Stimulated activated naive B cell treated with anti-CD40 and anti-IgM and Interleukin-4, amounts not matched to agents 10 μg/mL and 1 μg/mL and 100 μg/mL, for 72 hours (primary cell): ENCODE measurements at regions not wholly inside any gene's neighbourhood (a gene's known extent, or its start where the extent isn't known, plus 50 kb on each side); places are given as distances from the start of the nearest gene placed in this dataset.

Experiments used
- ATAC-seq, 2 donors: fragments of 150-1000 bp; cut with Tn5 transposase; replicated peaks; 2 replicates each; pipeline ENCODE4 v1.10.0; 2021; ENCODE audit warnings: moderate library complexity in 1 of 2
- DNase-seq: peaks from one replicate; pipeline ENCODE4 v3.0.0; 2021
- H3K27ac Mint-ChIP-seq: one replicate; pipeline ENCODE4 v1.8.0; 2022; ENCODE audit warnings: mild to moderate bottlenecking, mixed read lengths
- H3K27me3 Mint-ChIP-seq, 2 donors: one replicate each; pipeline ENCODE4 v1.8.0; 2022; ENCODE audit warnings: mixed read lengths in 2 of 2
- H3K36me3 Mint-ChIP-seq, 2 donors: one replicate each; pipeline ENCODE4 v1.8.0; 2022; ENCODE audit warnings: mixed read lengths in 2 of 2, mild to moderate bottlenecking in 1 of 2
- H3K4me1 Mint-ChIP-seq, 2 donors: one replicate each; pipeline ENCODE4 v1.8.0; 2022; ENCODE audit warnings: mixed read lengths in 2 of 2, mild to moderate bottlenecking in 1 of 2
- H3K4me3 Mint-ChIP-seq, 2 donors: one replicate each; pipeline ENCODE4 v1.8.0; 2022; ENCODE audit warnings: mild to moderate bottlenecking in 2 of 2, mixed read lengths in 2 of 2, moderate library complexity in 1 of 2
- H3K9me3 Mint-ChIP-seq, 2 donors: one replicate each; pipeline ENCODE4 v1.8.0; 2022; ENCODE audit warnings: mixed read lengths in 2 of 2, mild to moderate bottlenecking in 1 of 2

GRCh38 chr9:78835928-78836450 lies 539.1 kb downstream of the PSAT1 start:
- H3K4me3 Mint-ChIP-seq: no peak overlapping the region
- no peak for ATAC-seq
- no peaks in the 10 kb centered on the region for H3K36me3 Mint-ChIP-seq
- DNase-seq: no peak
- peaks cover 3 to 18% of the 10 kb centered on the region in 2 donors for H3K4me1 Mint-ChIP-seq
- H3K27me3 Mint-ChIP-seq: no peaks in the 10 kb centered on the region
- no peak overlapping the region for H3K27ac Mint-ChIP-seq
- H3K9me3 Mint-ChIP-seq: no peaks in the 10 kb centered on the region

GRCh38 chr9:78839252-78839651 lies 542.3 kb downstream of the PSAT1 start:
- ATAC-seq (no peak), DNase-seq (no peak)
- Mint-ChIP-seq H3K27ac (no peak overlapping the region), H3K36me3 (peaks cover 0 to 2% of the 10 kb centered on the region in 2 donors), H3K27me3 (no peaks in the 10 kb centered on the region), H3K4me3 (no peak overlapping the region), H3K4me1 (peaks cover 3 to 11% of the 10 kb centered on the region in 2 donors), H3K9me3 (peaks cover 0 to 5% of the 10 kb centered on the region in 2 donors)

GRCh38 chr9:78848061-78848460 lies 551.1 kb downstream of the PSAT1 start:
- ATAC-seq (no peak), DNase-seq (no peak)
- peaks cover 13 to 21% of the 10 kb centered on the region in 2 donors for H3K27me3 Mint-ChIP-seq
- no peak overlapping the region for H3K27ac Mint-ChIP-seq
- no peaks in the 10 kb centered on the region for H3K4me1 Mint-ChIP-seq
- H3K36me3 Mint-ChIP-seq: peaks cover 0 to under 1% of the 10 kb centered on the region in 2 donors
- no peak overlapping the region for H3K4me3 Mint-ChIP-seq
- peaks cover 4 to 13% of the 10 kb centered on the region in 2 donors for H3K9me3 Mint-ChIP-seq

GRCh38 chr9:78856144-78856543 lies 559.2 kb downstream of the PSAT1 start:
- no peak overlapping the region for H3K27ac Mint-ChIP-seq
- H3K27me3 Mint-ChIP-seq: peaks cover 25 to 27% of the 10 kb centered on the region in 2 donors
- ATAC-seq (no peak), DNase-seq (no peak)
- H3K9me3 Mint-ChIP-seq: no peaks in the 10 kb centered on the region
- no peaks in the 10 kb centered on the region for H3K36me3 Mint-ChIP-seq
- no peak overlapping the region for H3K4me3 Mint-ChIP-seq
- peaks cover 2 to 19% of the 10 kb centered on the region in 2 donors for H3K4me1 Mint-ChIP-seq

- ATAC-seq (no peak), DNase-seq (no peak)
- Mint-ChIP-seq H3K36me3 (no peaks in the 10 kb centered on the region), H3K4me3 (no peak overlapping the region), H3K27me3 (peaks cover 19 to 21% of the 10 kb centered on the region in 2 donors), H3K9me3 (no peaks in the 10 kb centered on the region), H3K4me1 (peaks cover 2 to 19% of the 10 kb centered on the region in 2 donors), H3K27ac (no peak overlapping the region)
These were observed 559.9 kb downstream of the PSAT1 start for GRCh38 chr9:78856781-78857180.

- no peak overlapping the region for H3K4me3 Mint-ChIP-seq
- H3K36me3 Mint-ChIP-seq: no peaks in the 10 kb centered on the region
These were observed 560.7 kb downstream of the PSAT1 start for GRCh38 chr9:78857373-78858225.

GRCh38 chr9:78858266-78858665 lies 561.3 kb downstream of the PSAT1 start:
- ATAC-seq (no peak), DNase-seq (no peak)
- H3K9me3 Mint-ChIP-seq: no peaks in the 10 kb centered on the region
- H3K27ac Mint-ChIP-seq: no peak overlapping the region
- H3K27me3 Mint-ChIP-seq: peaks cover 12 to 15% of the 10 kb centered on the region in 2 donors
- H3K4me1 Mint-ChIP-seq: peaks cover 2 to 19% of the 10 kb centered on the region in 2 donors
- H3K4me3 Mint-ChIP-seq: no peak overlapping the region
- H3K36me3 Mint-ChIP-seq: no peaks in the 10 kb centered on the region

More at GRCh38 chr9:78857373-78858225, 560.7 kb downstream of the PSAT1 start:
- DNase-seq: no peak
- no peak for ATAC-seq
- Mint-ChIP-seq H3K9me3 (no peaks in the 10 kb centered on the region), H3K4me1 (peaks cover 2 to 19% of the 10 kb centered on the region in 2 donors), H3K27ac (peak overlapping the region; percentile 14), H3K27me3 (peaks cover 12 to 15% of the 10 kb centered on the region in 2 donors)

- ATAC-seq (peak in 1 of 2 donors; percentile 42), DNase-seq (no peak)
- Mint-ChIP-seq H3K27me3 (peaks cover 8 to 14% of the 10 kb centered on the region in 2 donors), H3K36me3 (no peaks in the 10 kb centered on the region), H3K4me3 (no peak overlapping the region), H3K27ac (no peak overlapping the region), H3K4me1 (peaks cover 2 to 19% of the 10 kb centered on the region in 2 donors), H3K9me3 (no peaks in the 10 kb centered on the region)
These were observed 564.0 kb downstream of the PSAT1 start for GRCh38 chr9:78860801-78861475.

- Mint-ChIP-seq H3K9me3 (no peaks in the 10 kb centered on the region), H3K27ac (no peak overlapping the region), H3K36me3 (no peaks in the 10 kb centered on the region), H3K4me1 (peaks cover 2 to 9% of the 10 kb centered on the region in 2 donors), H3K4me3 (no peak overlapping the region), H3K27me3 (peaks cover 0 to 5% of the 10 kb centered on the region in 2 donors)
- DNase-seq: no peak
- ATAC-seq: no peak
These were observed 566.6 kb downstream of the PSAT1 start for GRCh38 chr9:78863531-78863930.

- ATAC-seq (no peak), DNase-seq (no peak)
- no peaks in the 10 kb centered on the region for H3K9me3 Mint-ChIP-seq
- H3K4me1 Mint-ChIP-seq: no peaks in the 10 kb centered on the region
- H3K27me3 Mint-ChIP-seq: peaks cover 0 to 6% of the 10 kb centered on the region in 2 donors
- no peak overlapping the region for H3K4me3 Mint-ChIP-seq
- no peaks in the 10 kb centered on the region for H3K36me3 Mint-ChIP-seq
- no peak overlapping the region for H3K27ac Mint-ChIP-seq
These were observed 568.8 kb downstream of the PSAT1 start for GRCh38 chr9:78865737-78866136.

- Mint-ChIP-seq H3K9me3 (no peaks in the 10 kb centered on the region), H3K27me3 (peaks cover 0 to 13% of the 10 kb centered on the region in 2 donors), H3K4me3 (no peak overlapping the region), H3K27ac (no peak overlapping the region), H3K4me1 (no peaks in the 10 kb centered on the region), H3K36me3 (no peaks in the 10 kb centered on the region)
- ATAC-seq (no peak), DNase-seq (no peak)
These were observed 569.5 kb downstream of the PSAT1 start for GRCh38 chr9:78866207-78867132.

- peaks cover 0 to 22% of the 10 kb centered on the region in 2 donors for H3K27me3 Mint-ChIP-seq
These were observed 574.1 kb downstream of the PSAT1 start for GRCh38 chr9:78871086-78871451.

GRCh38 chr9:78871452-78872331 lies 574.8 kb downstream of the PSAT1 start:
- Mint-ChIP-seq H3K4me1 (no peaks in the 10 kb centered on the region), H3K27ac (no peak overlapping the region), H3K27me3 (peaks cover 0 to 22% of the 10 kb centered on the region in 2 donors), H3K36me3 (no peaks in the 10 kb centered on the region), H3K9me3 (peaks cover 3 to 5% of the 10 kb centered on the region in 2 donors), H3K4me3 (no peak overlapping the region)
- no peak for DNase-seq
- no peak for ATAC-seq

More at GRCh38 chr9:78871086-78871451, 574.1 kb downstream of the PSAT1 start:
- no peak for DNase-seq
- no peaks in the 10 kb centered on the region for H3K4me1 Mint-ChIP-seq
- H3K9me3 Mint-ChIP-seq: peaks cover 3 to 5% of the 10 kb centered on the region in 2 donors
- no peak overlapping the region for H3K4me3 Mint-ChIP-seq
- no peak for ATAC-seq
- H3K36me3 Mint-ChIP-seq: no peaks in the 10 kb centered on the region
- H3K27ac Mint-ChIP-seq: no peak overlapping the region
